Peyer's patch (tissue), 4 donors: ENCODE measurements at regions not wholly inside any gene's neighbourhood (a gene's known extent, or its start where the extent isn't known, plus 50 kb on each side); places are given as distances from the start of the nearest gene placed in this dataset.

Source experiments
- DNase-seq, 3 donors: peaks; one replicate each; pipeline ENCODE4 v3.0.0-alpha.2; 2017 to 2019
- H3K27ac ChIP-seq, 4 donors: fragments of 200-600 bp; sonication (generic); one replicate each; pipeline ENCODE4 v1.5.1; 2016 to 2019
- H3K27me3 ChIP-seq, 2 donors: fragments of 200-600 bp; sonication (generic); one replicate each; pipeline ENCODE4 v1.5.1; 2019
- H3K36me3 ChIP-seq, 3 donors: fragments of 200-600 bp; sonication (generic); one replicate each; pipeline ENCODE4 v1.5.1; 2016 to 2019
- H3K4me1 ChIP-seq, 4 donors: fragments of 200-600 bp; sonication (generic); one replicate each; pipeline ENCODE4 v1.5.1; 2016 to 2019
- H3K4me3 ChIP-seq, 4 donors: fragments of 200-600 bp; sonication (generic); 1 replicate in 3 of 4; 2 replicates in 1 of 4; pipeline ENCODE4 v1.5.1; 2016 to 2019; ENCODE audit warnings: mild to moderate bottlenecking in 1 of 4
- H3K9me3 ChIP-seq, 4 donors: fragments of 200-600 bp; sonication (generic); one replicate each; pipeline ENCODE4 v1.5.1; 2016 to 2019; ENCODE audit warnings: mild to moderate bottlenecking in 1 of 4
- CTCF ChIP-seq, 6 experiments: fragments of 450-650 bp in 4 of 6; fragments of 200-600 bp in 2 of 6; sonication (generic) in 1 of 6; IDR thresholded peaks; one replicate each; pipeline ENCODE4 v1.5.1; 2017 to 2019; ENCODE audit warnings: antibody characterized with exemption in 6 of 6, mild to moderate bottlenecking in 3 of 6, moderate library complexity in 1 of 6
- POLR2A ChIP-seq, 2 donors: fragments of 450-650 bp; IDR thresholded peaks; one replicate each; pipeline ENCODE4 v1.5.1; 2017; ENCODE audit warnings: antibody characterized with exemption in 2 of 2, mild to moderate bottlenecking in 2 of 2, moderate library complexity in 2 of 2

- no peaks in the 10 kb centered on the region for H3K4me1 ChIP-seq
- DNase-seq, result no peak
- no peaks in the 10 kb centered on the region for H3K27me3 ChIP-seq
- H3K4me3 ChIP-seq, result no peak overlapping the region
- TF ChIP-seq CTCF (IDR thresholded peaks at IDR 0.05) (no peak), POLR2A (IDR thresholded peaks at IDR 0.05) (no peak)
- H3K9me3 ChIP-seq, result no peaks in the 10 kb centered on the region
- H3K27ac ChIP-seq, result no peak overlapping the region
- H3K36me3 ChIP-seq, result no peaks in the 10 kb centered on the region
These were observed 252.4 kb upstream of the ZNF521 start for GRCh38 chr18:25604196-25604893.

- no peak for DNase-seq
- TF ChIP-seq POLR2A (IDR thresholded peaks at IDR 0.05) (no peak), CTCF (IDR thresholded peaks at IDR 0.05) (no peak)
- H3K4me3 ChIP-seq, result no peak overlapping the region
- H3K9me3 ChIP-seq, result no peaks in the 10 kb centered on the region
- H3K27ac ChIP-seq, result no peak overlapping the region
- no peaks in the 10 kb centered on the region for H3K36me3 ChIP-seq
- H3K27me3 ChIP-seq, result no peaks in the 10 kb centered on the region
- no peaks in the 10 kb centered on the region for H3K4me1 ChIP-seq
These were observed 247.5 kb upstream of the ZNF521 start for GRCh38 chr18:25599443-25599842.

GRCh38 chr18:25597476-25597875, 245.5 kb upstream of the ZNF521 start:
- H3K27ac ChIP-seq, result no peak overlapping the region
- H3K9me3 ChIP-seq, result no peaks in the 10 kb centered on the region
- H3K4me1 ChIP-seq, result no peaks in the 10 kb centered on the region
- H3K27me3 ChIP-seq, result no peaks in the 10 kb centered on the region
- TF ChIP-seq CTCF (IDR thresholded peaks at IDR 0.05) (no peak), POLR2A (IDR thresholded peaks at IDR 0.05) (no peak)
- H3K36me3 ChIP-seq, result no peaks in the 10 kb centered on the region
- DNase-seq, result no peak
- no peak overlapping the region for H3K4me3 ChIP-seq

GRCh38 chr18:25595274-25596060, 243.5 kb upstream of the ZNF521 start:
- no peak for TF ChIP-seq CTCF (IDR thresholded peaks at IDR 0.05)
- no peak for TF ChIP-seq POLR2A (IDR thresholded peaks at IDR 0.05)
- H3K27ac ChIP-seq, result no peak overlapping the region

DNA sequence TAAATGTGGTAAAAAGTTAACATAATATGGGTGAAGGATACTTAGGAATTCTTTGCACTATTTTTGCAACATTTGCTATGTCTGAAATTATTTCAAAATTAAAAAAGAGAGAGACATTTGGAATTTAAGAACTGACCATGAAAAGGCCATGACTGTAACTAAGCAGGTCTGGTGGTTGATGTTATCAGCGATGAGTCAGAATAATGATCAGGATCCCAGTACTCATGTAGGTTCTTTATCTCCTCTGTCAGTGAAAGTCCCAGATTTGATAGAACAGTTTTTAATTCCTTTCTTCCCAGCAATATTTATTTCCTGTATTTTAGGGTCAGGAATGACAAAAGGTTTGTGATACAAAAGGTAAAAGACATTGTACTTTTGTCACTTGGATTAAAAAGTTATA, 242.4 kb upstream of the ZNF521 start:
- no peak for DNase-seq
- no peak overlapping the region for H3K4me3 ChIP-seq
- H3K4me1 ChIP-seq, result no peaks in the 10 kb centered on the region
- no peaks in the 10 kb centered on the region for H3K27me3 ChIP-seq
- no peaks in the 10 kb centered on the region for H3K9me3 ChIP-seq
- no peak overlapping the region for H3K27ac ChIP-seq
- TF ChIP-seq CTCF (IDR thresholded peaks at IDR 0.05) (no peak), POLR2A (IDR thresholded peaks at IDR 0.05) (no peak)
- H3K36me3 ChIP-seq, result no peaks in the 10 kb centered on the region

More at GRCh38 chr18:25595274-25596060, 243.5 kb upstream of the ZNF521 start:
- H3K9me3 ChIP-seq, result no peaks in the 10 kb centered on the region
- no peaks in the 10 kb centered on the region for H3K27me3 ChIP-seq
- no peaks in the 10 kb centered on the region for H3K36me3 ChIP-seq
- H3K4me3 ChIP-seq, result no peak overlapping the region
- DNase-seq, result no peak
- no peaks in the 10 kb centered on the region for H3K4me1 ChIP-seq
